H9 (cell line): ENCODE measurements at regions not wholly inside any gene's neighbourhood (a gene's known extent, or its start where the extent isn't known, plus 50 kb on each side); places are given as distances from the start of the nearest gene placed in this dataset.

ENCODE experiments used
- DNase-seq: peaks from one replicate; pipeline ENCODE4 v3.0.0-alpha.2; 2017
- H2AFZ ChIP-seq: one replicate; pipeline ENCODE4 v1.6.1; 2013; ENCODE audit warnings: mild to moderate bottlenecking, low read length, control low read depth, moderate library complexity
- H2AK5ac ChIP-seq: 2 replicates; pipeline ENCODE4 v1.6.1; 2013; ENCODE audit warnings: low read length, control low read depth, mixed read lengths; ENCODE audit not compliant: insufficient read length
- H2BK120ac ChIP-seq: one replicate; pipeline ENCODE4 v1.6.1; 2013; ENCODE audit warnings: low read depth, mild to moderate bottlenecking, low read length, control low read depth, inconsistent platforms; ENCODE audit not compliant: poor library complexity, severe bottlenecking
- H2BK12ac ChIP-seq: 2 replicates; pipeline ENCODE4 v1.6.1; 2013; ENCODE audit warnings: low read length, control low read depth, mixed read lengths, low read depth; ENCODE audit not compliant: insufficient read length
- H2BK15ac ChIP-seq: 2 replicates; pipeline ENCODE4 v1.6.1; 2013; ENCODE audit warnings: low read depth, low read length, control low read depth
- H2BK20ac ChIP-seq: one replicate; pipeline ENCODE4 v1.6.1; 2013; ENCODE audit warnings: low read depth, mild to moderate bottlenecking, low read length, control low read depth, inconsistent platforms; ENCODE audit not compliant: poor library complexity, severe bottlenecking
- H2BK5ac ChIP-seq: 2 replicates; pipeline ENCODE4 v1.6.1; 2013; ENCODE audit warnings: low read length, control low read depth, mixed read lengths; ENCODE audit not compliant: insufficient read length
- H3K14ac ChIP-seq: 2 replicates; pipeline ENCODE4 v1.6.1; 2013; ENCODE audit warnings: low read length, control low read depth; ENCODE audit not compliant: insufficient read depth
- H3K18ac ChIP-seq: 2 replicates; pipeline ENCODE4 v1.6.1; 2013; ENCODE audit warnings: low read depth, mild to moderate bottlenecking, mixed read lengths, low read length, control low read depth; ENCODE audit not compliant: insufficient read length
- H3K23ac ChIP-seq: 2 replicates; pipeline ENCODE4 v1.6.1; 2013; ENCODE audit warnings: low read length, control low read depth, mixed read lengths, low read depth; ENCODE audit not compliant: insufficient read length
- H3K23me2 ChIP-seq: 2 replicates; pipeline ENCODE4 v1.6.1; 2013; ENCODE audit warnings: low read depth, mild to moderate bottlenecking, mixed read lengths, low read length, control low read depth; ENCODE audit not compliant: insufficient read length, poor library complexity, severe bottlenecking
- H3K27ac ChIP-seq: 2 replicates; pipeline ENCODE4 v1.5.1; 2013; ENCODE audit warnings: low read length, control low read depth, mixed read lengths, low read depth; ENCODE audit not compliant: insufficient read length
- H3K27me3 ChIP-seq: 2 replicates; pipeline ENCODE4 v1.6.1; 2013; ENCODE audit warnings: low read length, control low read depth, inconsistent platforms; ENCODE audit not compliant: insufficient read depth
- H3K4ac ChIP-seq: 2 replicates; pipeline ENCODE4 v1.6.1; 2013; ENCODE audit warnings: low read depth, mild to moderate bottlenecking, control low read depth, inconsistent platforms, low read length, moderate library complexity
- H3K4me1 ChIP-seq: 2 replicates; pipeline ENCODE4 v1.6.1; 2013; ENCODE audit warnings: low read length, control low read depth, inconsistent platforms; ENCODE audit not compliant: insufficient read depth
- H3K4me2 ChIP-seq: 2 replicates; pipeline ENCODE4 v1.6.1; 2013; ENCODE audit warnings: low read length, control low read depth, mixed read lengths; ENCODE audit not compliant: insufficient read length, insufficient read depth
- H3K56ac ChIP-seq: 2 replicates; pipeline ENCODE4 v1.6.1; 2013; ENCODE audit warnings: low read depth, mild to moderate bottlenecking, mixed read lengths, low read length, control low read depth; ENCODE audit not compliant: insufficient read length
- H3K79me1 ChIP-seq: 2 replicates; pipeline ENCODE4 v1.6.1; 2013; ENCODE audit warnings: low read depth, mild to moderate bottlenecking, moderate library complexity, low read length, control low read depth, inconsistent platforms; ENCODE audit not compliant: insufficient read depth, poor library complexity, severe bottlenecking
- H3K79me2 ChIP-seq: 2 replicates; pipeline ENCODE4 v1.6.1; 2013; ENCODE audit warnings: low read length, control low read depth, inconsistent platforms; ENCODE audit not compliant: insufficient read depth
- H3K9ac ChIP-seq: 2 replicates; pipeline ENCODE4 v1.6.1; 2013; ENCODE audit warnings: low read length, control low read depth, mixed read lengths; ENCODE audit not compliant: insufficient read length; ENCODE audit errors: extremely low read depth
- H3K9me3 ChIP-seq: one replicate; pipeline ENCODE4 v1.6.1; 2013; ENCODE audit warnings: low read depth, low read length, inconsistent platforms; ENCODE audit not compliant: control insufficient read depth
- H3T11ph ChIP-seq: one replicate; pipeline ENCODE4 v1.6.1; 2013; ENCODE audit warnings: mild to moderate bottlenecking, low read length, control low read depth, inconsistent platforms
- H4K20me1 ChIP-seq: one replicate; pipeline ENCODE4 v1.6.1; 2013; ENCODE audit not compliant: control insufficient read depth, insufficient read length, insufficient read depth
- H4K5ac ChIP-seq: 2 replicates; pipeline ENCODE4 v1.6.1; 2013; ENCODE audit warnings: low read depth, mild to moderate bottlenecking, mixed read lengths, low read length, control low read depth; ENCODE audit not compliant: insufficient read length
- H4K8ac ChIP-seq: replicated peaks from 2 replicates; pipeline ENCODE4 v1.6.1; 2013; ENCODE audit warnings: low read length, control low read depth, mixed read lengths, low read depth; ENCODE audit not compliant: insufficient read length
- H4K91ac ChIP-seq: 2 replicates; pipeline ENCODE4 v1.6.1; 2013; ENCODE audit warnings: low read depth, mild to moderate bottlenecking, moderate library complexity, mixed read lengths, low read length, control low read depth; ENCODE audit not compliant: insufficient read length
- H3K27ac Mint-ChIP-seq, 3 experiments: 2 replicates in 2 of 3; 3 replicates in 1 of 3; pipeline ENCODE4 v1.8.0; 2020 to 2021; ENCODE audit warnings: mixed read lengths in 3 of 3, mild to moderate bottlenecking in 1 of 3, moderate library complexity in 1 of 3
- H3K27me3 Mint-ChIP-seq: 2 replicates; pipeline ENCODE4 v1.8.0; 2021; ENCODE audit warnings: low read depth, mild to moderate bottlenecking, moderate library complexity, mixed read lengths
- H3K36me3 Mint-ChIP-seq, 3 experiments: 2 replicates in 2 of 3; 3 replicates in 1 of 3; pipeline ENCODE4 v1.8.0; 2020 to 2021; ENCODE audit warnings: low read depth in 3 of 3, mixed read lengths in 3 of 3; ENCODE audit not compliant: insufficient read depth in 1 of 3
- H3K4me1 Mint-ChIP-seq, 2 experiments: 2 replicates each; pipeline ENCODE4 v1.8.0; 2020; ENCODE audit warnings: mixed read lengths in 2 of 2
- H3K4me3 Mint-ChIP-seq, 2 experiments: 2 replicates in 1 of 2; 3 replicates in 1 of 2; pipeline ENCODE4 v1.8.0; 2020 to 2021; ENCODE audit warnings: mild to moderate bottlenecking in 2 of 2, mixed read lengths in 2 of 2, moderate library complexity in 1 of 2
- H3K9me3 Mint-ChIP-seq, 2 experiments: 2 replicates in 1 of 2; 3 replicates in 1 of 2; pipeline ENCODE4 v1.8.0; 2020; ENCODE audit warnings: mild to moderate bottlenecking in 2 of 2, mixed read lengths in 2 of 2, moderate library complexity in 1 of 2
- WGBS: extraction: QIAGEN DNeasy Blood & Tissue Kit; methylation state at CpG from one replicate; pipeline ENCODE4 v1.1.7; 2013; ENCODE audit warnings: missing lambda C conversion rate, low lambda C conversion rate, mixed read lengths; ENCODE audit not compliant: insufficient read length; ENCODE audit errors: extremely low coverage; 5-methylcytosine and 5-hydroxymethylcytosine counted together
- TF ChIP-seq, protein P1 (sequence below): fragments of 200-600 bp; sonication (generic); conservative IDR thresholded peaks from 3 replicates; pipeline ENCODE4 v1.8.0; 2021; ENCODE audit warnings: antibody characterized with exemption, mild to moderate bottlenecking

GRCh38 chr16:51470492-51470891 is 319.4 kb upstream of the SALL1 start:
- Histone ChIP-seq H3K4ac (no peak overlapping the region), H4K5ac (no peak overlapping the region), H2BK20ac (no peak overlapping the region), H2BK12ac (no peak overlapping the region), H3K4me2 (no peak overlapping the region), H2BK15ac (no peak overlapping the region), H2AK5ac (no peak overlapping the region), H3K79me1 (no peaks in the 10 kb centered on the region), H2BK120ac (no peak overlapping the region), H4K20me1 (no peaks in the 10 kb centered on the region), H3K27ac (no peak overlapping the region), H4K91ac (no peak overlapping the region), H3K56ac (no peak overlapping the region), H2AFZ (no peak overlapping the region), H3T11ph (no peak overlapping the region), H3K27me3 (no peaks in the 10 kb centered on the region), H3K79me2 (no peaks in the 10 kb centered on the region), H3K9me3 (no peaks in the 10 kb centered on the region), H4K8ac (no peak overlapping the region), H2BK5ac (no peak overlapping the region), H3K14ac (no peak overlapping the region), H3K23ac (no peak overlapping the region), H3K4me1 (no peaks in the 10 kb centered on the region), H3K9ac (no peak overlapping the region), H3K23me2 (no peaks in the 10 kb centered on the region), H3K18ac (no peak overlapping the region)
- no CpG with 5 or more reads among the region's 4 CpGs for WGBS
- Mint-ChIP-seq H3K36me3 (no peaks in the 10 kb centered on the region), H3K27me3 (no peaks in the 10 kb centered on the region), H3K9me3 (no peaks in the 10 kb centered on the region), H3K4me3 (no peak overlapping the region), H3K27ac (no peak overlapping the region), H3K4me1 (peaks cover 6 to 11% of the 10 kb centered on the region in 2 experiments)
- no peak for DNase-seq
- TF ChIP-seq, protein P1, sequence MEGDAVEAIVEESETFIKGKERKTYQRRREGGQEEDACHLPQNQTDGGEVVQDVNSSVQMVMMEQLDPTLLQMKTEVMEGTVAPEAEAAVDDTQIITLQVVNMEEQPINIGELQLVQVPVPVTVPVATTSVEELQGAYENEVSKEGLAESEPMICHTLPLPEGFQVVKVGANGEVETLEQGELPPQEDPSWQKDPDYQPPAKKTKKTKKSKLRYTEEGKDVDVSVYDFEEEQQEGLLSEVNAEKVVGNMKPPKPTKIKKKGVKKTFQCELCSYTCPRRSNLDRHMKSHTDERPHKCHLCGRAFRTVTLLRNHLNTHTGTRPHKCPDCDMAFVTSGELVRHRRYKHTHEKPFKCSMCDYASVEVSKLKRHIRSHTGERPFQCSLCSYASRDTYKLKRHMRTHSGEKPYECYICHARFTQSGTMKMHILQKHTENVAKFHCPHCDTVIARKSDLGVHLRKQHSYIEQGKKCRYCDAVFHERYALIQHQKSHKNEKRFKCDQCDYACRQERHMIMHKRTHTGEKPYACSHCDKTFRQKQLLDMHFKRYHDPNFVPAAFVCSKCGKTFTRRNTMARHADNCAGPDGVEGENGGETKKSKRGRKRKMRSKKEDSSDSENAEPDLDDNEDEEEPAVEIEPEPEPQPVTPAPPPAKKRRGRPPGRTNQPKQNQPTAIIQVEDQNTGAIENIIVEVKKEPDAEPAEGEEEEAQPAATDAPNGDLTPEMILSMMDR: no peak
